GM19043 (cell line): ENCODE measurements at regions not wholly inside any gene's neighbourhood (a gene's known extent, or its start where the extent isn't known, plus 50 kb on each side); places are given as distances from the start of the nearest gene placed in this dataset.

Source experiments
- ATAC-seq: cut with Tn5 transposase; IDR thresholded peaks from one replicate; pipeline ENCODE4 v1.9.1; 2021; ENCODE audit warnings: low read depth; ENCODE audit not compliant: unreplicated experiment

- no peak for ATAC-seq
These were observed 347.9 kb upstream of the ADGRL2 start for GRCh38 chr1:81452693-81453366.

- ATAC-seq = no peak
These were observed 350.9 kb upstream of the ADGRL2 start for GRCh38 chr1:81449786-81450185.

GRCh38 chr1:81446000-81446669 is 354.6 kb upstream of the ADGRL2 start:
- ATAC-seq = no peak

- no peak for ATAC-seq
These were observed 357.4 kb upstream of the ADGRL2 start for GRCh38 chr1:81443288-81443687.

- no peak for ATAC-seq
These were observed 361.5 kb upstream of the ADGRL2 start for GRCh38 chr1:81439046-81439823.

- peak; percentile 56 for ATAC-seq
These were observed 363.1 kb upstream of the ADGRL2 start for GRCh38 chr1:81437649-81438048.

GRCh38 chr1:81437213-81437612 is 363.5 kb upstream of the ADGRL2 start:
- ATAC-seq = no peak

GRCh38 chr1:81435175-81435574 is 365.6 kb upstream of the ADGRL2 start:
- ATAC-seq = no peak

- ATAC-seq = no peak
These were observed 367.1 kb upstream of the ADGRL2 start for GRCh38 chr1:81433676-81434075.

- ATAC-seq = no peak
These were observed 368.1 kb upstream of the ADGRL2 start for GRCh38 chr1:81432654-81433109.

GRCh38 chr1:81432059-81432458 is 368.7 kb upstream of the ADGRL2 start:
- no peak for ATAC-seq

GRCh38 chr1:81431624-81432000 is 369.1 kb upstream of the ADGRL2 start:
- no peak for ATAC-seq

GRCh38 chr1:81430955-81431623 is 369.6 kb upstream of the ADGRL2 start:
- peak; percentile 38 for ATAC-seq

GRCh38 chr1:81430236-81430938 is 370.3 kb upstream of the ADGRL2 start:
- no peak for ATAC-seq

GRCh38 chr1:81428998-81429397 is 371.7 kb upstream of the ADGRL2 start:
- no peak for ATAC-seq

GRCh38 chr1:81424816-81425215 is 375.9 kb upstream of the ADGRL2 start:
- ATAC-seq = no peak

GRCh38 chr1:81424061-81424460 is 376.7 kb upstream of the ADGRL2 start:
- ATAC-seq = no peak

- peak; percentile 89 for ATAC-seq
These were observed 380.0 kb upstream of the ADGRL2 start for GRCh38 chr1:81420760-81421159.

- ATAC-seq = peak; percentile 94
These were observed 386.2 kb upstream of the ADGRL2 start for GRCh38 chr1:81414488-81415015.

- no peak for ATAC-seq
These were observed 387.8 kb upstream of the ADGRL2 start for GRCh38 chr1:81412954-81413353.
